COLO668 (cell line): ENCODE measurements at regions not wholly inside any gene's neighbourhood (a gene's known extent, or its start where the extent isn't known, plus 50 kb on each side); places are given as distances from the start of the nearest gene placed in this dataset.

Experiments
- DNase-seq: peaks from one replicate; lab custom pipeline; 2025; ENCODE audit not compliant: unreplicated experiment; lab: John Stamatoyannopoulos, UW

GRCh38 chr21:36532769-36533467, 53.0 kb upstream of the CLDN14 start:
- no peak for DNase-seq

DNA sequence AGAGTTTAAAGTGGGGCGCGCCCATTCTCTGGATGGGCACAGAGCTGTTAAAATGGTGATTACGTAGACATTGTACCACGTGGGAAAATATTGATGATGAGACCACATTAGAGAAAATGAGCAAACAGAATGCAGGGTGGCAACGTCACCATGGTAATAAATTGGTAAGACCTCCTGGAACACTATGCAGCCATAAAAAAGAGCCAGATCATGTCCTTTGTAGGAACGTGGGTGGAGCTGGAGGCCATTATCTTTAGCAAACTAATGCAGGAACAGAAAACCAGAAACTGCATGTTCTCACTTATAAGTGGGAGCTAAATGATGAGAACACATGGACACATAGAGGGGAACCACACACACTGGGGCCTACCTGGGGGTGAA, 53.5 kb upstream of the CLDN14 start:
- no peak for DNase-seq

DNA sequence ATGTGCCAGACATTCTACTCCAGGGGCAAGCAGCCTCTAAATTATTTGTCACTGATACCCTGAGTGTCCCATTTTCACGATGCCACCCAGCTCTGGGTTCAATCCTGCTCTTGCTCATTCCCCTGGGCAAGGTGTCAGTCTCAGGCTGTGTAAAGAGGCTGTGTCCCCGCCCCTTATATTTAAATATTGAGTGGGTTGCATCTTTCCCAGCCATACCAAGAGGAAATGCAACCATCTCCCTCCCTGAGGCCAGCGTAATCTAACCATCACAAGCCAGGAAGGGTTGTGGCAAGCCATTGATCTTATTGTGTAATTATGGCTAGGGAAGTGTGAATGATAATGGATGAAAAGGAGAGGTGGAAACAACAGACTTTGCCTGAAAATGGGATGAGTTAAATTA, 54.7 kb upstream of the CLDN14 start:
- no peak for DNase-seq

DNA sequence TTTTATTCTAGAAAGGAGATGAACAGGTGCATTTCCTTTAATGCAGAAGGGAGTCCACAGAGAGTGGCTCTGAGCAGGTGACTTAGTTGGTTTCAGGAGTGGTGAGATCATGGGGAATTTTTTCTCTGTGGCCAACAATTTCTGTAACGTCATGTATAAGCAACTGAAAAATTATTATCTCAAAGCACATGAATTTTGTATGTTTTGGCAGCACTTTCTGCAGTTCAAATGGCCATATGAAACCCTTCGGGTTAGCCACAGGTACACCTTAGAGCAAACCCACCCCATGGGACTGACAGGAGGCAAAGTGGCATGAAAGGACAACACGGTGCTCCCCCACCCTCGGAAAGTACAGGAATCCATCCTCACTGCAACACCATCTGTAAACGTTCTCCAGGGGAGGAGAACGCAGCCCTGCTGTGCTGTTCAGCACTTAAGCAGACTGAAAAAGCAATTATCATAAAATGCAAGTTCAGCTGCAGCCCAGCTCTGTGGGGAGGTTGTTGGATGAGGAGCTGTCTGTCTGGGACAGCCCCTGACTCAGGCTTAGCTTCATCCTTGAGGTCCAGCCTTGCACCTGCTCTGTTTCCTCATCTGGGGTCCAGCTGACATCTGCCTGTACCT, 55.8 kb upstream of the CLDN14 start:
- DNase-seq: no peak

- DNase-seq: no peak
These were observed 58.8 kb upstream of the CLDN14 start for GRCh38 chr21:36538761-36539160.

DNA sequence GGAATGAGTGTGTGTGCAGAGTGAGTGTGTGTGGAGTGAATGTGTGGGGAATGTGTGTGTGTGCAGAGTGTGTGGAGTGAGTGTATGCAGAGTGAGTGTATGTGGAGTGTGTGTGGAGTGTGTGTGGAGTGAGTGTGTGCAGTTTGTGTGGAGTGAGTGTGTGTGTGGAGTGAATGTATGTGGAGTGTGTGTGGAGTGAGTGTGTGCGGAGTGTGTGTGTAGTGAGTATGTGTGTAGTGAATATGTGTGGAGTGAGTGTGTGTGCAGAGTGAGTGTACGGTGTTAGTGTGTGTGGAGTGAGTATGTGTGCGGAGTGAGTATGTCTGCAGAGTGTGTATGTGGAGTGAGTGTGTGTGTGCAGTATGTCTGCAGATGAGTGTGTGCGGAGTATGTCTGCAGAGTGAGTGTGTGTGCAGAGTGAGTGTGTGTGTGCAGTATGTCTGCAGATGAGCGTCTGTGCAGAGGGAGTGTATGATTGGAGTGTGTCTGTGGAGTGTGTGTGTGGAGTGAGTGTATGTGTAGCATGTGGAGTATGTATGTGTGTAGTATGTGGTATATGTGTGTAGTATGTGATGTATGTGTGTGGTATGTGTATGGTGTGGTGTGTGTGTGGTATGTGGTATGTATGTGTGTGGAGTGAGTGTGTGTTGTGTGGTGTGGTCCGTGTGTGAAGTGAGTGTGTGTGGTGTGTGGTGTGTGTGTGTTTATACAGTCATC, 59.7 kb upstream of the CLDN14 start:
- no peak for DNase-seq

DNA sequence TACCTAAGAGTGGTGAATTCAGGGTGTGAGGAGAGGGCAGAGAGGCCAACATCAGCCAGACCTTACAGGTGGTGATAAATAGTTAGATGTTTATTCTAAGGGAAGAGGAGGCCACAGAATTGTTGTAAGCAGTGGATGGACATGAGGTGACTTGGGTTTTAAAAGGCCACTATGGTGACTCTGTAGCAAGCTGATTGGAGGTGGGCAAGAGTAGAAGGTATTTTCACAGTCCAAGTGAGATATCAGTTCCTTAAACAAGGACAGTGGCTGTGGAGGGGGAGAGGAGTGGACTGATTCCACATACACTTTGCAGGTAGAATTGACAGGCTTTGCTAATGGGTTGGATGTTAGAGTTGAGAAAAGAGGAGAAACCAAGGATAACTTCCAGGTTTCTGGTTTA, 60.8 kb upstream of the CLDN14 start:
- DNase-seq: no peak

GRCh38 chr21:36541721-36542139, 61.8 kb upstream of the CLDN14 start:
- no peak for DNase-seq

DNA sequence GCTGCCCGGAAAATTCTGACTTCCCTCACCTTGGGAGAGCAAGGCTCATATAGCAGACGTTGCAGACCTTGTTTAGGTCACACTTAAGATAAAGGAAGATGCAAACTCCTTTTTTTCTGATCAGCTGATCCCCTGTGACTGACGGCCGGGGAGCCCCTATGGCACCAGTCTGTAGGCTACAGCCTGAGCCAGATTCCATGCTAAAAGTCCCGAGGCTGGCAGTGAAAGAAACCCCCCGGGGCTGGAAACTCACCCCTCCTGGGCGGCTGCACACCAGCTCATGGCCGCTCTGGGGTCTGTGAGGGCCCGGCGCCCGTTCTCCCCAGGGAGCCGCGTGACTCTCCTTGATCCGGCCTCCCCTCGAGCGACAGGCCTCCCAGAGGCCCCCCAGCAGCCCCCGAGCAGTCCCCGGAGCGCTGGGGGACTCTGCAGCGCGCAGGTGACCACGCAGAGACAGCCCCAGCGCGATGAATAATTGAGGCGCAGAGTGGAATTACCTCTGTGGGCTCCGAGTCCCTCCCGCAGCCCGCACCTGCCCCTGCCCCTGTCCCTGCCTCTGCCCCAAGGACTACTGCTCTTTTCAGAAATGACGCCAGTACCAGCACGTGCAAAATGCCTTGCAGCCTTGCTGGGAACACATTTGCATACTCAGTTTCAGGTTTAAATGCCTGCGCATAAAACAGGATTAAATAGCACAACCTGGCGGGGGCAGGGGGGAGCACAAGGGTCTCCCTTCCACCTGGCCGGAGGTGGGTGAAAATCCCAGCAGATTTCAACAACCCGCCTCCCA, 62.6 kb upstream of the CLDN14 start:
- peak; percentile 26 for DNase-seq

DNA sequence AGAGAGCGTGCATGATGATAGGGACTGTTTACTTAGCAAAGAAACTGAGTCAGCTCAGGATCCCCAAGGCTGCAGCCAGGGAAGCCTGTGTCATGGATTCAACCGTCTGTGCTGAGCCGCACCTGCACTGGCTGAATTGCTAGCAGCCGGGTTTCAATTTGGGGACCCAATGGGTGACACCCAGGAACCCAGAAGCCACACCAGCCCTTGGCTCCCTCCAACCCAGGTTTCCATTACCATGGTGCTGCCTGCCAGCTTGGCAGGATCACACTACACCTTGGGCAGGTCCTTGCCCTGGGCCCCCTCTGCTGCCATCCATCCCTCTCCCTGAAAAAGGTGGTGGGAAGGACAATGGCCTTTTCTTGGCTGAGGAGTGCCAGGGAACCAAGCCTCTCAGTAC, 64.0 kb upstream of the CLDN14 start:
- no peak for DNase-seq

- no peak for DNase-seq
These were observed 64.6 kb upstream of the CLDN14 start for GRCh38 chr21:36544545-36544944.

DNA sequence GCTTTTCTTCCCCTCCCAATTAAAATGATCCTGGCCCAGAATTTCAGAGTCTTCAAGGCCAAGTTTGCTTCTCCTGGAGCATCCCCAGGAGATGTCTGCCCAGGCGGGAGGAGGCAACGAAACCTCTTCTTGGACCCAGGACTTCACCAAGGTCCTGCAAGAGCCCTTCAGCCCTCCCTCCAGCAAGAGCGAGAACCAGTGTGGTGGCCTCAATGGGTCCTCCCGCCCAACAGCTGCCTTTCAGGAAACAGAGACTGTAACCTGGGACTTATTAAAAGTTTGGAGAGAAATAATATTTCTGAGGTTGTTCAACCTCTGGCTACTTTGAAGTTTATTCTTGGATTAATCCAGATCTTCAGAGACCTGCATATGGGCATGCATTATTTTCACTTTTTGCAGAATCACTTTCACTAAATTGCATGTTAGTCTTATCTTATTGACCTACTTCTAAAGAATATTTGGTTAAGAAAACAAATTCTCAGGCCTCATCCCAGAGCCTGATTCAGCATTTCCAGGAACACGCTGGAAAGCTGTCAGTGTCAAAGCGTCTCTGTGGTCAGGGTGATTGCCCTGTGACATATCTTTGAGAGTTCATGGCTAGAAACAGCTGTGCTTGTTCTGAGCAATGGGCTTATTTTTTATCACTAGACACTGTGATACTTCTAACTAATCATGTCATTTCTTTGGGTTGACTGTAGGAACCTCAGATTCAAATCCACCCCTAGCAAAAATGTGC, 66.0 kb upstream of the CLDN14 start:
- DNase-seq: no peak

DNA sequence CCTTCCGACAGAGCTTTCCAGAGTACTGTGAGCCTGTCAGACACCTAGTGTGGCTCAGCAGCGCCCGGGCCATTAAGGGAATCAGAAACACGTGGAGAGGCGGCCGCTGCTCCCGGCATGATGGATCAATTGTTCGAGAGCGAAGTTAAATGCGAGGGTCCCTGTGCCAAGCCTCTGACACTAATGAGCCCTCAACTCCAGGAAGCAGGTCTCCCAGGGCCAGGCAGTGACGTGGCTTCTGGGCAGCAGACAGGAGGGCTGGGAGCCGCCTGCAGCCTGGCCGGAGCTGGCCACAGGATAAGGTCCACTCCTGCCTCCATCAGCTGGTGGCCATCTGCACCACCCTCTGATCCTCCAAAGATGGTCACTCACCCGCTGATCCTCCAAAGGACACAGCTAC, 67.5 kb upstream of the CLDN14 start:
- no peak for DNase-seq

GRCh38 chr21:36548866-36549265, 68.9 kb upstream of the CLDN14 start:
- DNase-seq: no peak

- no peak for DNase-seq
These were observed 69.5 kb upstream of the CLDN14 start for GRCh38 chr21:36549470-36549869.

DNA sequence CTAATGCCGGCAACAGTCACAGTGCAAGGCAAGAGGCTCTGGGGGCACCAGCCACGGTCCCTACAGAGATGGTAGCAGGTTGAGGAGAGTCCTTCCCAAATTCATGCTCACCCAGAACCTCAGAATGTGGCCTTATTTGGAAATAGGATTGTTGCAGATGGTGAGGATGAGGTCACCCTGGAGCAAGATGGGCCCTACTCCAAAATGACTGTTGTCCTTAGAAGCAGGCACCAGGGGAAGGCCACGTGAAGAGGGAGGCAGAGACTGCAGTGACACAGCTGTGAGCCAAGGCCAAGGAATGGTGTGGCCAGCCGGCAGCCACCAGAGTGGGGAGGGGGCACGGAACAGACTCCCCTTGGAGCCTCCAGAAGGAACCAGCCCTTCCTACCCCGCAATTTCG, 70.8 kb upstream of the CLDN14 start:
- no peak for DNase-seq

GRCh38 chr21:36551321-36551720, 71.4 kb upstream of the CLDN14 start:
- DNase-seq: no peak

- DNase-seq: no peak
These were observed 72.0 kb upstream of the CLDN14 start for GRCh38 chr21:36551731-36552433.

GRCh38 chr21:36552434-36552785, 72.5 kb upstream of the CLDN14 start:
- DNase-seq: no peak

- no peak for DNase-seq
These were observed 73.5 kb upstream of the CLDN14 start for GRCh38 chr21:36553406-36553805.
